ENCODE measurements at regions not wholly inside any gene's neighbourhood (a gene's known extent, or its start where the extent isn't known, plus 50 kb on each side); places are given as distances from the start of the nearest gene placed in this dataset.
"Not testable (repeated sequence)": the region's sequence is repeated elsewhere in the genome, so short reads cannot be mapped to it uniquely, and the experiment has no call there.

GRCh38 chr18:8910186-8910822 is 192.2 kb upstream of the NDUFV2 start:
- DNase-seq (no peak), ATAC-seq (no peak)
- Histone ChIP-seq H3K4me3 (no peak overlapping the region), H3K27ac (no peak overlapping the region), H3K9me3 (no peaks in the 10 kb centered on the region), H3K36me3 (replicated peaks in 1 of 2; ENCODE audit: insufficient read depth in 1 of 2, low read depth in 2 of 2) (no peaks in the 10 kb centered on the region), H3K4me1 (peaks cover 5% of the 10 kb centered on the region), H3K27me3 (no peaks in the 10 kb centered on the region)
- 73 to 79% methylated on average over 4 of the region's 4 CpGs for WGBS, 2 donors
- intact Hi-C loops (cut with DNase I), result no loop called here
- no peak for TF ChIP-seq POLR2A (IDR thresholded peaks at IDR 0.05)
- no peak for TF ChIP-seq CTCF (IDR thresholded peaks at IDR 0.05)

GRCh38 chr18:8910843-8911242 is 191.7 kb upstream of the NDUFV2 start:
- Histone ChIP-seq H3K36me3 (replicated peaks in 1 of 2; ENCODE audit: insufficient read depth in 1 of 2, low read depth in 2 of 2) (no peaks in the 10 kb centered on the region), H3K27me3 (no peaks in the 10 kb centered on the region), H3K9me3 (no peaks in the 10 kb centered on the region), H3K4me3 (no peak overlapping the region), H3K27ac (no peak overlapping the region), H3K4me1 (peaks cover 5% of the 10 kb centered on the region)
- 71 to 88% methylated on average over 1 of the region's 1 CpG for WGBS, 2 donors
- intact Hi-C loops (cut with DNase I), result no loop called here
- no peak for DNase-seq
- TF ChIP-seq CTCF (IDR thresholded peaks at IDR 0.05) (no peak), POLR2A (IDR thresholded peaks at IDR 0.05) (no peak)
- no peak for ATAC-seq

- DNase-seq (no peak), ATAC-seq (no peak)
- intact Hi-C loops (cut with DNase I), result no loop called here
- H3K27ac ChIP-seq, result no peak overlapping the region
- H3K36me3 ChIP-seq (replicated peaks in 1 of 2; ENCODE audit: insufficient read depth in 1 of 2, low read depth in 2 of 2), result no peaks in the 10 kb centered on the region
- no peaks in the 10 kb centered on the region for H3K27me3 ChIP-seq
- H3K4me3 ChIP-seq, result no peak overlapping the region
- no peaks in the 10 kb centered on the region for H3K9me3 ChIP-seq
- 64 to 78% methylated on average over 5 of the region's 5 CpGs for WGBS, 2 donors
- peaks cover 5% of the 10 kb centered on the region for H3K4me1 ChIP-seq
- TF ChIP-seq POLR2A (IDR thresholded peaks at IDR 0.05) (no peak), CTCF (IDR thresholded peaks at IDR 0.05) (no peak)
These were observed 190.8 kb upstream of the NDUFV2 start for GRCh38 chr18:8911408-8912340.

DNA sequence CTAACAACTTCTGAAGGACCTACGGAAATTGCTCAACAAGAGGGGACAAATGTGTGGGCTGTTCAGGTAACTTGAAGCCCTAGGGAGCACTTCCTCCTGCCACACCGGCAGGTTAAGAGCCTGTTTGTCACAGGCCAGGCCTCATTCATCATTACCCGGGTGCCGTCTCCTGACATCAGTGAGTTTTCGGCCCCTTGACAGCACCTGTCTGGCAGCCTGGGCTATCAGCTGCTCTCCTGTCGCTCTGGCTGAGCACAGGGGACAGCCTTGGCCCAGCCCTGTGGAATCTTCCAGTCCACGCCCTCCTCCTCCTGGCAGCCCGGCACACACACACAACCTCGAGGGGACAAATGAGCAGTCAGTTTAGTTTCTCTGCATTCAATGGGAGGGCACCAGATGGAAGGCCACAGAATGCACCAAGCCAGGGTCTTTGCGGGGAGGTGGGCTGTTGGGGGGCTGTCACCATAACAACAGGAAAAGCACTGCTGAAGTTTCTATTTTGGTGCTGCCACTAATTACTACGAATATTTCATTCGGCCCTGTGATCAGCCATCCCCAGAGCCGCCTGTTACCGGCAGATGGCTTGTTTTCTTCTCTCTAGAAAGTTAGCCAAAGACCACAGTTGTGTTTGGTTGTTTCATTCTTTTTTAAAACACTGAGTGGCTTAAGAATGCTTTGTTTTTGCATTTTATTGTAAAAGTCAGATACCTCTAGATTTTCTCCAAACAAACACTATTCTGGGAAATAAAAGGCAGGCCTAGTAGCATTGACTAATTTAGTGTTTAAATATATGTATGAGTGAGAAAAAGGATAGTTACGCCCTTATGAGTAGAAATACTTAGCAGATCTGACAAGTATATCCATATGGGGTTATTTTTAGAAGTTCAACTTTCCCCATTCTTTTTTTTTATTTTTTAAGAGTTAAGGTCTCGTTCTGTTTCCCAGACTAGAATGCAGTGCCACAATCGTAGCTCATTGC is 189.9 kb upstream of the NDUFV2 start:
- intact Hi-C loops (cut with DNase I), result no loop called here
- 67 to 73% methylated on average over 10 to 16 of the region's 17 CpGs for WGBS, 2 donors
- Histone ChIP-seq H3K27me3 (no peaks in the 10 kb centered on the region), H3K27ac (no peak overlapping the region), H3K4me1 (peaks cover 5% of the 10 kb centered on the region), H3K36me3 (replicated peaks in 1 of 2; ENCODE audit: insufficient read depth in 1 of 2, low read depth in 2 of 2) (no peaks in the 10 kb centered on the region), H3K9me3 (no peaks in the 10 kb centered on the region), H3K4me3 (no peak overlapping the region)
- no peak for TF ChIP-seq POLR2A (IDR thresholded peaks at IDR 0.05)
- TF ChIP-seq CTCF (IDR thresholded peaks at IDR 0.05), result no peak
- no peak for ATAC-seq
- DNase-seq, result peak in 2 of 4 donors; percentile 2 to 12

GRCh38 chr18:8913606-8914403 is 188.7 kb upstream of the NDUFV2 start:
- ATAC-seq; intact Hi-C loops (cut with DNase I); DNase-seq; H3K4me1 ChIP-seq; H3K36me3 ChIP-seq (replicated peaks in 1 of 2; ENCODE audit: insufficient read depth in 1 of 2, low read depth in 2 of 2); H3K9me3 ChIP-seq; H3K4me3 ChIP-seq; H3K27me3 ChIP-seq; H3K27ac ChIP-seq: not testable (repeated sequence)
- WGBS, 2 donors, result 86 to 87% methylated on average over 13 to 14 of the region's 14 CpGs

- H3K9me3 ChIP-seq; intact Hi-C loops (cut with DNase I); ATAC-seq; H3K4me1 ChIP-seq; H3K4me3 ChIP-seq; H3K27ac ChIP-seq; DNase-seq; H3K36me3 ChIP-seq (replicated peaks in 1 of 2; ENCODE audit: insufficient read depth in 1 of 2, low read depth in 2 of 2); H3K27me3 ChIP-seq: not testable (repeated sequence)
- WGBS, 2 donors, result 93% methylated on average over 4 of the region's 4 CpGs
These were observed 187.9 kb upstream of the NDUFV2 start for GRCh38 chr18:8914404-8915264.
